ENCODE measurements at regions not wholly inside any gene's neighbourhood (a gene's known extent, or its start where the extent isn't known, plus 50 kb on each side); places are given as distances from the start of the nearest gene placed in this dataset.

DNA sequence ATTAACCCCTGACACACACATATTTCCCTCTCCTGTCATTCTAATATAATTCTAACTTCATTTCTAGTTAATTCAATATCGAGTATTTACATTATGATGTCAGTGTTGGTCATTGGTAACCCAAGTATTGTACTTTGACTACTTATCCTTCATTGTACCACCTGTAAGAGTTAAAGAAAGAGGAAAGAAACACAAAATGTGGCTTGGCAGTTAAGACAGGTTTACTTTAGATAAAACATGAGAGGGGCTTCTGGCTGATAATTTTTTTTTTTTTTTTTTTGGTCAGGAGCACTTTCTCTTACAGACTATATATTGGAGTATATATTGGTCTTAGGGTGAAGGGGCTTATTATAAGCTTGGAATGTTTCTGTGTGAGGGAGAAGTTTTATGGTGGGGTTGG, 57.0 kb upstream of the ACYP2 start:
- no peaks in the 10 kb centered on the region for H3K79me2 ChIP-seq (ENCODE audit: control insufficient read depth, insufficient read depth, low read length)
- no peak overlapping the region for H3K9ac ChIP-seq (ENCODE audit: control insufficient read depth, insufficient read depth, low read length)
- no peaks in the 10 kb centered on the region for H3K36me3 ChIP-seq (ENCODE audit: control insufficient read depth in 2 of 2, insufficient read depth in 2 of 2, low read length in 1 of 2)
- H3K4me2 ChIP-seq (ENCODE audit: control insufficient read depth, insufficient read depth) = no peak overlapping the region
- no TSS peak for BruUV-seq (replicated peaks)
- CTCF ChIA-PET = no interaction called here
- DNase-seq (ENCODE audit: low read depth, low spot score) = no peak
- SMC1A ChIA-PET (ENCODE audit: uncharacterized antibody, unreplicated experiment) = no interaction called here
- 79% methylated on average over 1 of the region's 1 CpG for WGBS (ENCODE audit: insufficient coverage, insufficient replicate concordance, low lambda C conversion rate, missing lambda C conversion rate)
- no peaks in the 10 kb centered on the region for H3K27me3 ChIP-seq (replicated peaks in 1 of 2; ENCODE audit: control insufficient read depth in 2 of 2, insufficient read depth in 2 of 2, low read length in 1 of 2)
- TF ChIP-seq POLR2AphosphoS5 (IDR thresholded peaks at IDR 0.05; ENCODE audit: low read length) = no peak
- no peak for TF ChIP-seq ZSCAN29 (IDR thresholded peaks at IDR 0.05)
- no peak for TF ChIP-seq GATAD2B (conservative IDR thresholded peaks at IDR 0.05; ENCODE audit: low read depth)
- no peak for TF ChIP-seq MTA2 (IDR thresholded peaks at IDR 0.05; ENCODE audit: low read depth)
- TF ChIP-seq, protein P1, sequence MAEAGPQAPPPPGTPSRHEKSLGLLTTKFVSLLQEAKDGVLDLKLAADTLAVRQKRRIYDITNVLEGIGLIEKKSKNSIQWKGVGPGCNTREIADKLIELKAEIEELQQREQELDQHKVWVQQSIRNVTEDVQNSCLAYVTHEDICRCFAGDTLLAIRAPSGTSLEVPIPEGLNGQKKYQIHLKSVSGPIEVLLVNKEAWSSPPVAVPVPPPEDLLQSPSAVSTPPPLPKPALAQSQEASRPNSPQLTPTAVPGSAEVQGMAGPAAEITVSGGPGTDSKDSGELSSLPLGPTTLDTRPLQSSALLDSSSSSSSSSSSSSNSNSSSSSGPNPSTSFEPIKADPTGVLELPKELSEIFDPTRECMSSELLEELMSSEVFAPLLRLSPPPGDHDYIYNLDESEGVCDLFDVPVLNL (IDR thresholded peaks at IDR 0.05; ENCODE audit: low read depth, low read length) = no peak
- no peak for TF ChIP-seq NFIC (IDR thresholded peaks at IDR 0.05; ENCODE audit: low read depth, low read length)
- TF ChIP-seq ZNF622 (IDR thresholded peaks at IDR 0.05) = no peak
- no peak for TF ChIP-seq POLR2AphosphoS2 (IDR thresholded peaks at IDR 0.05; ENCODE audit: low read depth, low read length)
- no peak for TF ChIP-seq TARDBP (IDR thresholded peaks at IDR 0.05; ENCODE audit: borderline replicate concordance)
- no peak for TF ChIP-seq ZBED1 (IDR thresholded peaks at IDR 0.05; ENCODE audit: borderline replicate concordance)
- TF ChIP-seq CEBPB (IDR thresholded peaks at IDR 0.05; ENCODE audit: borderline replicate concordance in 1 of 2, low read depth in 2 of 2, low read length in 2 of 2) = no peak
- TF ChIP-seq SMC3 (IDR thresholded peaks at IDR 0.05; ENCODE audit: borderline replicate concordance, low read length) = no peak
- TF ChIP-seq SREBF1 (IDR thresholded peaks at IDR 0.05; ENCODE audit: low read length) = no peak
- TF ChIP-seq RB1 (IDR thresholded peaks at IDR 0.05; ENCODE audit: borderline replicate concordance) = no peak
- TF ChIP-seq, protein P2, sequence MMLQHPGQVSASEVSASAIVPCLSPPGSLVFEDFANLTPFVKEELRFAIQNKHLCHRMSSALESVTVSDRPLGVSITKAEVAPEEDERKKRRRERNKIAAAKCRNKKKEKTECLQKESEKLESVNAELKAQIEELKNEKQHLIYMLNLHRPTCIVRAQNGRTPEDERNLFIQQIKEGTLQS (IDR thresholded peaks at IDR 0.05; ENCODE audit: borderline replicate concordance, extremely low read depth, low read depth, low read length) = no peak
- TF ChIP-seq, protein P3, sequence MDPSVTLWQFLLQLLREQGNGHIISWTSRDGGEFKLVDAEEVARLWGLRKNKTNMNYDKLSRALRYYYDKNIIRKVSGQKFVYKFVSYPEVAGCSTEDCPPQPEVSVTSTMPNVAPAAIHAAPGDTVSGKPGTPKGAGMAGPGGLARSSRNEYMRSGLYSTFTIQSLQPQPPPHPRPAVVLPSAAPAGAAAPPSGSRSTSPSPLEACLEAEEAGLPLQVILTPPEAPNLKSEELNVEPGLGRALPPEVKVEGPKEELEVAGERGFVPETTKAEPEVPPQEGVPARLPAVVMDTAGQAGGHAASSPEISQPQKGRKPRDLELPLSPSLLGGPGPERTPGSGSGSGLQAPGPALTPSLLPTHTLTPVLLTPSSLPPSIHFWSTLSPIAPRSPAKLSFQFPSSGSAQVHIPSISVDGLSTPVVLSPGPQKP (IDR thresholded peaks at IDR 0.05; ENCODE audit: low read depth, low read length) = no peak
- TF ChIP-seq CBFB (IDR thresholded peaks at IDR 0.05; ENCODE audit: low read depth) = no peak
- H3K27ac ChIP-seq (ENCODE audit: control insufficient read depth, insufficient read depth) = no peak overlapping the region
- ATAC-seq = no peak
- in situ Hi-C loops (cut with MboI) (no loop called here), intact Hi-C loops (cut with micrococcal nuclease; ENCODE audit: unreplicated experiment) (no loop called here)
- POLR2A ChIA-PET = no interaction called here
- no peaks in the 10 kb centered on the region for H4K20me1 ChIP-seq (ENCODE audit: control insufficient read depth, insufficient read depth)
- no peak overlapping the region for H2AFZ ChIP-seq (ENCODE audit: control insufficient read depth, low read depth, low read length)
- no peak for FAIRE-seq
- H3K4me3 ChIP-seq = no peak overlapping the region
- no peaks in the 10 kb centered on the region for H3K9me3 ChIP-seq (replicated peaks; ENCODE audit: control insufficient read depth, insufficient read depth, low read length)
- RAD21 ChIA-PET (ENCODE audit: unreplicated experiment) = interaction anchor here (0.9 kb wide), 1 partner anchor 615 kb away, joined by 4 read pairs; no protein-coding TSS in a partner anchor
- peaks cover 12% of the 10 kb centered on the region for H3K4me1 ChIP-seq (ENCODE audit: control insufficient read depth, insufficient read depth, low read length)
